Tibial artery (tissue), 4 donors: ENCODE measurements at regions not wholly inside any gene's neighbourhood (a gene's known extent, or its start where the extent isn't known, plus 50 kb on each side); places are given as distances from the start of the nearest gene placed in this dataset.

Experiments
- DNase-seq, 2 donors: peaks; one replicate each; pipeline ENCODE4 v3.0.0-alpha.2; 2019
- H3K27ac ChIP-seq, 2 donors: fragments of 200-600 bp; sonication (generic) in 1 of 2; 1 replicate in 1 of 2; 2 replicates in 1 of 2; pipeline ENCODE4 v1.5.1; 2018 to 2019; ENCODE audit warnings: mild to moderate bottlenecking in 1 of 2
- H3K27me3 ChIP-seq, 2 donors: fragments of 200-600 bp; sonication (generic) in 1 of 2; one replicate each; pipeline versions ENCODE4 v1.5.1 to v1.6.0; 2016 to 2019
- H3K36me3 ChIP-seq, 3 donors: fragments of 200-600 bp; sonication (generic) in 2 of 3; one replicate each; pipeline ENCODE4 v1.5.1; 2016 to 2019; ENCODE audit warnings: mild to moderate bottlenecking in 2 of 3
- H3K4me1 ChIP-seq, 4 donors: fragments of 200-600 bp; sonication (generic) in 2 of 4; 1 replicate in 3 of 4; 2 replicates in 1 of 4; pipeline ENCODE4 v1.5.1; 2016 to 2019
- H3K4me3 ChIP-seq, 2 donors: fragments of 200-600 bp; sonication (generic) in 1 of 2; 1 replicate in 1 of 2; 2 replicates in 1 of 2; pipeline ENCODE4 v1.5.1; 2018 to 2019; ENCODE audit warnings: mild to moderate bottlenecking in 2 of 2
- H3K9me3 ChIP-seq, 3 donors: fragments of 200-600 bp; sonication (generic) in 1 of 3; one replicate each; pipeline ENCODE4 v1.5.1; 2016 to 2019
- CTCF ChIP-seq, 2 experiments: fragments of 200-600 bp in 1 of 2; fragments of 450-650 bp in 1 of 2; IDR thresholded peaks; one replicate each; pipeline ENCODE4 v1.5.1; 2017 to 2019; ENCODE audit warnings: antibody characterized with exemption in 2 of 2, mild to moderate bottlenecking in 1 of 2, moderate library complexity in 1 of 2
- intact Hi-C: fragments of 100-400 bp; cut with DNase I; formaldehyde crosslinking; loops from one replicate; pipeline ENCODE4 v1.15.0; 2023; ENCODE audit warnings: low total_unique reads

DNA sequence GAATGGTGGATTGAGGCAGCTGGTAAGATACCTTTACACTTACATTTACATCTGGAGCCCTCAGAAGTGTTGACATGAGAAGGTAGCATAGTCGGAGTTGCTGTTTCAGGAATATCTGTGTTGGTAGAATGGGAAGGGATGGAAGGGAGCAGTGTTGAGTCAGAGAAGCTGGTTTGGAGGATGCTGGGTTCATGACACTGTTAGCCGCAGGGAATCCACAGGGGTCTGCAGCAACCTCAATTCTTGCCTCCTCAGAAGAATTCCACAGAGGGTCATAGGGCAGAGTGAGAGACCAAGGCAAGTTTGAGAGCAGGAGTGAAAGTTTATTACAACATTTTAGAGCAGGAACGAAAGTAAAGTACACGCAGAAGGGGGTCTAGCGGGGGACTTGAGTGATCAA lies 536.8 kb downstream of the QKI start:
- no peak for TF ChIP-seq CTCF (IDR thresholded peaks at IDR 0.05)
- Histone ChIP-seq H3K9me3 (no peaks in the 10 kb centered on the region), H3K36me3 (no peaks in the 10 kb centered on the region), H3K27me3 (no peaks in the 10 kb centered on the region), H3K27ac (no peak overlapping the region), H3K4me1 (peaks cover 0 to 1% (median 0%) of the 10 kb centered on the region in 4 donors), H3K4me3 (no peak overlapping the region)
- intact Hi-C loops = no loop called here
- no peak for DNase-seq

- Histone ChIP-seq H3K4me1 (no peaks in the 10 kb centered on the region), H3K27me3 (no peaks in the 10 kb centered on the region), H3K9me3 (no peaks in the 10 kb centered on the region), H3K36me3 (no peaks in the 10 kb centered on the region), H3K27ac (no peak overlapping the region), H3K4me3 (no peak overlapping the region)
- intact Hi-C loops = no loop called here
- TF ChIP-seq CTCF (IDR thresholded peaks at IDR 0.05) = no peak
- no peak for DNase-seq
These were observed 535.6 kb downstream of the QKI start for GRCh38 chr6:163950159-163950558.

DNA sequence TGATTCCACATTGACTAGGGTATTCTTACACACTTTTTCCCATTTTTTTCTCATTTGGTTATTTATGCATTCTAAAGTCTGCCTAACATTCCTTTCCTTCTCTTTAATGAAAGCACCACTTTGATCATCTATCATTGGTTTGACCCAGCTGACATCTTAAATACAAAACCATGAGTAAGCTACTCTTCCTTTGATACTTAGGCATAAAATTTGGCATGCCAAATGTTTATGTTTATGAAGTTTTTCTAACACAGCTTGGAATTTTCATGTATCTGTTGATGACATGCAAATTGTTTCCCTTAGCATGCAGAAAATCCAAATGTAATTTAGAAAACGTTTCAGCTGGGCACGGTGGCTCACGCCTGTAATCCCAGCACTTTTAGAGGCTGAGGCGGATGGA lies 534.9 kb downstream of the QKI start:
- H3K27me3 ChIP-seq = no peaks in the 10 kb centered on the region
- no peak for DNase-seq
- H3K9me3 ChIP-seq = no peaks in the 10 kb centered on the region
- H3K4me1 ChIP-seq = no peaks in the 10 kb centered on the region
- H3K27ac ChIP-seq = no peak overlapping the region
- intact Hi-C loops = loop anchor here (10.0 kb wide), 1 partner anchor 775 kb away; no protein-coding TSS in a partner anchor
- H3K4me3 ChIP-seq = no peak overlapping the region
- H3K36me3 ChIP-seq = no peaks in the 10 kb centered on the region
- TF ChIP-seq CTCF (IDR thresholded peaks at IDR 0.05) = no peak

DNA sequence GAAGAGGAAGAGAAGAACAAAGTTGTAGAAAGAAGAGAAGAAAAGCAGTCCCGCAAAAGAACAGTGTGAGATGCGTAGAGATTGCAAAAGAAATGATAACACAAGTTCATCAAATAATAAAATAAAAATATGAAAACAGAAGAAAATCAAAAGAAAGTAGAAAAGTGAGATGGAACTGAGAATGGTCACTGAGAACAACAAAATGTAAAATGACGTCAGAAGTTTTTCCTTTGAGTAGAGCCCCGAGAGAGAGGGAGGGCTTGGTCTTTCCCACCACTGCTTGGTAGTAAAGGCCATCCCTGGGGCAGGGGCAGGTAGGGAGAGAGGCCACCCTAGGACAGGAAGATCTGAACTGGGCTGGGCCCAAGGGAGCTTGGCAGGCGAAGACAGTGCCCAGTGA lies 533.7 kb downstream of the QKI start:
- no peak overlapping the region for H3K4me3 ChIP-seq
- no peaks in the 10 kb centered on the region for H3K36me3 ChIP-seq
- TF ChIP-seq CTCF (IDR thresholded peaks at IDR 0.05) = no peak
- intact Hi-C loops = loop anchor here (10.0 kb wide), 1 partner anchor 773 kb away; no protein-coding TSS in a partner anchor
- no peak overlapping the region for H3K27ac ChIP-seq
- H3K27me3 ChIP-seq = no peaks in the 10 kb centered on the region
- peaks cover 0 to 12% (median 6%) of the 10 kb centered on the region in 4 donors for H3K4me1 ChIP-seq
- H3K9me3 ChIP-seq = no peaks in the 10 kb centered on the region
- no peak for DNase-seq

DNA sequence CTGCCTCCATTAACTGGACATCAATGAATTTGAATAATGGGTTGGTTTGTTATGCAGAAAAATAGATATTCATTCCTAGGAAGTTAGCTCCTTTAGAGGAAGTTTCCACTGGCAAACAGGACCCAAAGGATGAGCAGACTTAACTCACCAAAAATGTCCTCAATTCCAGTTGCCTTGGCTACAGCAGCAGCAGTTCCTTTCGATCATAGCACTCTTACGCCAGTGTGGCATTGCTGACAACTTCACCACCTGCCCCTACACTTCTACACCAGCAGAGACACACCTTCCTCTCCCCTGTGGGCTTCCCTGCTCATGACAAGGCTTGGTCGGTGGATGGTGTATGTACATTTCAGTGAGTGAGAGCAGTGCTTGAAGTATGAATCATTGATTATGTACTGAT lies 532.8 kb downstream of the QKI start:
- DNase-seq = no peak
- intact Hi-C loops = loop anchor here (10.0 kb wide), 1 partner anchor 772 kb away; no protein-coding TSS in a partner anchor
- H3K9me3 ChIP-seq = no peaks in the 10 kb centered on the region
- H3K27ac ChIP-seq = no peak overlapping the region
- no peak for TF ChIP-seq CTCF (IDR thresholded peaks at IDR 0.05)
- H3K27me3 ChIP-seq = no peaks in the 10 kb centered on the region
- peaks cover 0 to 12% (median 7%) of the 10 kb centered on the region in 4 donors for H3K4me1 ChIP-seq
- no peaks in the 10 kb centered on the region for H3K36me3 ChIP-seq
- no peak overlapping the region for H3K4me3 ChIP-seq

DNA sequence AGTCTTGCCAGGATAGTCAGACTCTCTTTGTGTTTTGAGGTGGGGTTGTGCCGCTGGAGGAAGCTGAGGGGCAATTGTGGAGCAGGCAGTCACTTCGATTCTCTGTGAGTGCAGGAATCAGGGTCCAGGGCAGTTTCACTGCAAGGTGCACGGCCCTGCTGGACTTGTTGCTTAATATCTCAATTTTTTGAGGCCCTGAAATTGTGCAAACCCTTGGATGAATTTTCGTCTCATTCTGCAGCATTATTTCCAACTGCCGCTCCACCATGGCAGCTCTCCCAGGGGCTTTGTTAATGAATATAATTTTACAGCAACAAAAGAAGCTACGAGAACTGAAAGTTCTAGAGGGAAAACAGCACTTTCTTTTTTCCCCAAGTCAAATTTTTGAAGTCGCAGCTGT lies 531.9 kb downstream of the QKI start:
- Histone ChIP-seq H3K9me3 (no peaks in the 10 kb centered on the region), H3K27ac (no peak overlapping the region), H3K36me3 (no peaks in the 10 kb centered on the region), H3K4me3 (no peak overlapping the region), H3K4me1 (peaks cover 0 to 16% (median 11%) of the 10 kb centered on the region in 4 donors), H3K27me3 (no peaks in the 10 kb centered on the region)
- intact Hi-C loops = loop anchor here (10.0 kb wide), 1 partner anchor 772 kb away; no protein-coding TSS in a partner anchor
- DNase-seq = peak in 1 of 2 donors; percentile 42
- no peak for TF ChIP-seq CTCF (IDR thresholded peaks at IDR 0.05)
